AG10803 (cell line): ENCODE measurements at regions not wholly inside any gene's neighbourhood (a gene's known extent, or its start where the extent isn't known, plus 50 kb on each side); places are given as distances from the start of the nearest gene placed in this dataset.
A peak's percentile ranks its signal among the peaks of the same experiment; 100 is the strongest.

ENCODE experiments used
- DNase-seq: peaks from one replicate; pipeline ENCODE4 v3.0.0; 2010; ENCODE audit warnings: low read depth
- H3K4me3 ChIP-seq: 2 replicates; pipeline ENCODE4 v1.5.1; 2011; ENCODE audit warnings: mild to moderate bottlenecking, low read length, control low read depth
- CTCF ChIP-seq: conservative IDR thresholded peaks from 2 replicates; pipeline ENCODE4 v1.5.1; 2011; ENCODE audit warnings: mild to moderate bottlenecking, low read length, control low read depth, inconsistent platforms

GRCh38 chr6:71420693-71421328 is 132.2 kb downstream of the OGFRL1 start:
- TF ChIP-seq CTCF, result no peak
- DNase-seq, result peak; percentile 96
- peak overlapping the region; percentile 79 for H3K4me3 ChIP-seq

GRCh38 chr6:71421611-71422010 is 133.0 kb downstream of the OGFRL1 start:
- TF ChIP-seq CTCF, result no peak
- no peak for DNase-seq
- H3K4me3 ChIP-seq, result no peak overlapping the region

- no peak overlapping the region for H3K4me3 ChIP-seq
- TF ChIP-seq CTCF, result no peak
- DNase-seq, result no peak
Observed at GRCh38 chr6:71430018-71430417, 141.4 kb downstream of the OGFRL1 start.

GRCh38 chr6:71433441-71433840 is 144.8 kb downstream of the OGFRL1 start:
- no peak for TF ChIP-seq CTCF
- no peak for DNase-seq

GRCh38 chr6:71444222-71444621 is 155.6 kb downstream of the OGFRL1 start:
- no peak overlapping the region for H3K4me3 ChIP-seq
- no peak for DNase-seq
- TF ChIP-seq CTCF, result no peak

More at GRCh38 chr6:71433441-71433840, 144.8 kb downstream of the OGFRL1 start:
- no peak overlapping the region for H3K4me3 ChIP-seq

DNA sequence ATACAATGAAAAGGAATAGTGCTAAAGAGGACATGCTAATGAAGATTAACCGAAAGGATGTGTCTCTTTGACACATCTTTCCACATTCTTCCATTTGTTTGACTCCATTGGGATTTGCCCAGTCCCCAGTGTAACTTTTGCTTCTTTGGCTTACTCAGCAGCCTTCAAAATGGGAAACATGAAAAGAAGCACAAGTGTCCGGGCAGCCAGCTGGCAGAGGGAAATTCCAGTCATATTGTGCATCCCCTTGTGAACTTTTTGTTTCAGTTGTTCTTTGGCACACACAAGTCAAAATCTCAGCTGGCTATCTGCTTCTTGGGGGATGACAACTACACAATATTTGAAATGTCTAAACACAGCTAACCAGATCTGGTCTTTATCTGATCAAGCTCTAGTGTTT is 157.4 kb downstream of the OGFRL1 start:
- DNase-seq, result peak; percentile 41
- no peak for TF ChIP-seq CTCF
- H3K4me3 ChIP-seq, result no peak overlapping the region

GRCh38 chr6:71446470-71446869 is 157.9 kb downstream of the OGFRL1 start:
- no peak for DNase-seq
- no peak for TF ChIP-seq CTCF
- no peak overlapping the region for H3K4me3 ChIP-seq
